SKM-1 treated with dmso at 0.1 percent for 144 hours (cell line): ENCODE measurements at regions not wholly inside any gene's neighbourhood (a gene's known extent, or its start where the extent isn't known, plus 50 kb on each side); places are given as distances from the start of the nearest gene placed in this dataset.
A peak's percentile ranks its signal among the peaks of the same experiment; 100 is the strongest.

Experiments
- DNase-seq: peaks from one replicate; lab custom pipeline; 2025; ENCODE audit not compliant: unreplicated experiment; lab: John Stamatoyannopoulos, UW

DNA sequence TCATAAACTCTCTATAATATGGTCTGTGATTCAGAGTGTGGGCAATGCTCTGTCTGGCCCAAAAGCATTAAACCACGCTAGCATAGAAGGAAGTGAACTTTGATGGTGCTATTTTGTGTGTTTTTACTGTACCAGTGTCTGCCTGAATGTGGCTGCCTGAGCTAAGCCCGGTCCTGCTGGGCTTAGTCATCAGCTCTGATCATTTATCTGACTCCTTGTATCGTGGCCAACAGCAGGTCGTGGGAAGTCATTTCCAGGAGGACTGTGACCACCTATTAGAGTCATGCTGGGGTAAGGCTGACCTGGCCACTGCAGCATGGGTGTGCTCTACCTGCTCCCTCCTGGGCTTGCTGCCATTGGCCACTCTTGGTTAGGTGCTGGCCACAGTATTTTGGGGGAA, 239.1 kb upstream of the CEP162 start:
- DNase-seq, result no peak

DNA sequence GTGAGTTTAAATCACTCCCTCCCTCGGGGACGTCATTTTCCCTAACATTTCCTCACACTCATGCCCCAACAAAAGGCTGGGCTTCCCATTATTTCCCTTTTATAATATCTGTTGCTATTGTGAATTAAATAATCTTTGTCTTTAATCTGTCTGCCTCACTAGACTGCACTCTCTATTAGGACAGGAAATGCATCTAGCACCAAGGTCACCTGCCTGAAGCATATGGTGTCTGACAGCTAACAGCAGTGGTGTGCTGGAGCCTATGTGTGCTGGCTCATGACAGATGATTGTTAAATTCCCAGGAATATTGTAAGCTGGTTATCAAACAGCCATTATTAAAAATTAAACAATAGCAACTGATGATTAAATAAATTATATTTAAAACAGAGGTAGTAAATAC, 237.0 kb upstream of the CEP162 start:
- DNase-seq, result no peak

DNA sequence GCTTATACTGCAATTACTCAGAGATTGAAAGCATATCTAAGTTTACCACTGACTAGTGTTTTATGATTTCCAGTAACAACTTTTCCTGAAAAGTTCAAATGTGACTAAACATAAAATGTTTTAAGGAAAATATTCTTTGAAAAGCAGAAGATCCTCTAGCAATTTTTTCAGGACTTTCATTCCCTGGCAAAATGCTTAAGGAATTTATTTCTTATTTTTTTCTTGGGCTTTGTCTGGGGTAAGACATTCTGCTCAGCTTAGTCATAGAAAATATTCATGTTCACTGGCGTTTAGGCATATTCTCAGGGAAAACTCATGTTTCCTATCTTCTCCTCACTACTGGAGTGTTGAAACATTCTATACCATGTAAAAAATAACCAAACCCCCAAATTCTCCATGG, 235.3 kb upstream of the CEP162 start:
- no peak for DNase-seq

DNA sequence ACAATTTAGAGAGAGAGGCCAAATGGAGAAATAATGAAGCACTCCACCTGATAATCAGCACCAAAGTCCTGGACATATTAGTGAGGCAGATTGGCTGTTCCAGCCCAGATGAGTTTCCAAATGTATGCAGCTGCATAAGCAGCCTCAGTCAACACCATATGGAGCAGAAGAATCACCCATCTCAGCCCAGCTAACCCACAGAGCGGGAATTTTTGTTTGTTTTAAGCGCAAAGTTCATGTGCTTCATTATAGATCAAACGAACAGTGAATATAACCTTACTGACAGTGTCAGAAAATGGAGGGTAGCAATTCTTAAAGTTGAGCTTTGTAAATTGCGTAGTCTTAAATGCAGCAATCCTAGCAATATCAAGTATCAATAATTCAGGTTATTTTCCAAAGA, 234.0 kb upstream of the CEP162 start:
- no peak for DNase-seq

DNA sequence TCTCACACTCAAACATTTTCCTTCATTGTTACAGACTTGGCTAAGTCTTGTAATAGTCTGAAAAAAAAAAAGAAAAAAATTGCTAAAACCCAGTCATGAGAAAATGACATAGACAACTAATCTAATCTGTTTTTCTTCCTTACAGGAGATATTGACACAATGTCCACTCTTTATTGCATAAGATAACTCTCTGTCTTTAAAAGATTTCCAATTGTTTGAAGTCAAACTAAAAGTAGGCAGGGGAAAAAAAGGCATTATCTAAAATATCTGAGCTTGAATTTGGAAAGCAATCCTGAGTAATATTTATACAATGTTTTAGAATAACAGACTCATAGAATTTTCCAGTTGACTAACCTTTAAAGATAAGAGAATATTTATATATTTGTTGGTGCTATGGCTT, 233.0 kb upstream of the CEP162 start:
- no peak for DNase-seq

DNA sequence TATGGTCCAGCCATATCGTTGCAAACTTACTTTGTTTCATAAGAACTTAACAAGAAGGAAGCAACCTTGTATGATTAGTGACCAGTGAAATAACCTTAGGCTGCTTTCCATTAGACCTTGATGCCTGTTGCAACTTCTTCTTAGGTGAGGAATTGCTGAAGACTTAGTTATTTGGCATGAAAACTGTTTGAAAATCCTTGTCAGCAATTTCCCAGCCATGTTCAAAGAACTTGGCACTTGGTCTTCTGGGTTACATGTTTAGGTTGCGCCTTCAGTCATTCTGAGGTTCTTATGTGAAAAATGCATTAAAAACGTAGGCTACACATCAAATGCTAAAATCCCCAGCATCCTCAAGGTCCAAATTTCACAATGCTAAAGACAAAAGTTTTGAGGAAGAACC, 232.0 kb upstream of the CEP162 start:
- no peak for DNase-seq

DNA sequence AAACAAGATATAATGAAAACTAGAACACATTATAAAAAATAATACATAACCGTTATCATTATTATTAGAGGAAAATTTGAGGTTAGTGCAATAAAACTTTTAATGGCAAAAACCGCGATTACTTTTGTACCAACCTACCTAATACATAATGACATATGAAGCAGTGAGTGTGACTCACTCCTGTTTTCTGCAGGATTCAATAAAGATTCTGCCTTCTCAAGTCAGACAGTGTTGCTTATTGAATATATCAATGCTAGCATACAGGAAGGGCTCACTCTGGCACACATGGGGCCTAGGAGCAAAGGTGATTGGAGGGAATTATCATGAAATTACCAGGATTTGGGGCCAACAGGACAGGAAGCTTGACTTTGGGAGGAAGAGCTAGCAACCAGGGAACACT, 230.8 kb upstream of the CEP162 start:
- no peak for DNase-seq

DNA sequence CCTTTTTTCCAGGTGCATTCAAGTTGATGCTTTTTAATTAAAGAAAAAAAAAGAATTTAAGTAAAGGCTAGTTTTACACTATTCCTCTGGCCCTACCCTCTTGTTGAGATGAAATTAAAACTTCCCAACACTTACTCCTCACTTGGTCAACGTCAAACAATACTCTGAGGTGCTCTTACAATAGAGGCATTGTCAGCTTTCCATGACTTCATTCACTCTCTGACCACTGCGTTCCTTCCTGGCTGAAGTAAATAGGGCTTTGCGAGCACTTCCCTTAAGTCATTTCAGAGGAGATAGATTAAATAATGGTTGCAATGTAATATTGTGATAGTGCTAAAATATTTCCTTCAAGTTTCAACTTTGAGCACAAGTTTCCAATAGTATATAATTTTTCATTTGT, 229.8 kb upstream of the CEP162 start:
- no peak for DNase-seq

DNA sequence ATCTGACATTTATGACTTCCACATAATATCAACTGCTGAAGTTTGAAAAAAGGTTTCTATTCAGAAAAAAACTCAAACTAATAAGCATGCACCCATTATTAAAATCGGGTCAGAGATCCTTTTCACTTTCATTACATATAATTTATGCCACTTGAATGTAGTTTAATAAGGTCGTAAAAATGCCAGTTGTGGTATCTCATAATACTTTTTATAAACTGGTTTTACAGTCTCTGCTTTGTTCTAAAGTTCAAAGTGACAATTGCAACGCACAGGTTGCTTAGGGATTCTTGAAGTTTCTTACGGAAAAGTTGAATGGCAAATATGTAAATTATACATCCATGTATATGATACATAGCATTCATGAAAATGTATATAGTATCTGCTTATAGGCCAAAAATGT, 229.4 kb upstream of the CEP162 start:
- DNase-seq, result no peak

DNA sequence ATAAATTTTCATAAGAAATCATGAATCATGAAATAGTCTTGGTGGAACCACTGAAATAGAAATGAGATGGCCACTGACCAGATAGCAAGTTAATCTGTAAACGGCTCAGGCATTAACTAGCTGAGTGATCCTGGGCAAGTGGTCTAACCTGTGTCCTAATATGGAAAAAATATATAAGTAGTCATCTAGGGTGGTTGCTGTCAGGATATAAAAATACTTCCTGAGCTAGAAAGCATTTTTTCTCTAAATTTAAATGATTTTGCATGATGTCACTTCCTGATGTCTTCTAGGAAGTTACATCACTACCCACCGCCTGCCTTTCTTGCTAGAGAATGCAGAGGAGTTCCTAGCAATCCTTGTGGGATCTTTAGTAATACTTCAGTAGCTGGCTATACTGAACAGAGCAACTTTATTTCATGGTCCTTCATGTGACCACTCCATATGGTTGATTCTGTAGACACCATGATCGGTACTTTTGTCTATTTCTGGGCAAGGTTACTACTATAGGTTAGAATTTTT, 228.1 kb upstream of the CEP162 start:
- DNase-seq, result no peak

DNA sequence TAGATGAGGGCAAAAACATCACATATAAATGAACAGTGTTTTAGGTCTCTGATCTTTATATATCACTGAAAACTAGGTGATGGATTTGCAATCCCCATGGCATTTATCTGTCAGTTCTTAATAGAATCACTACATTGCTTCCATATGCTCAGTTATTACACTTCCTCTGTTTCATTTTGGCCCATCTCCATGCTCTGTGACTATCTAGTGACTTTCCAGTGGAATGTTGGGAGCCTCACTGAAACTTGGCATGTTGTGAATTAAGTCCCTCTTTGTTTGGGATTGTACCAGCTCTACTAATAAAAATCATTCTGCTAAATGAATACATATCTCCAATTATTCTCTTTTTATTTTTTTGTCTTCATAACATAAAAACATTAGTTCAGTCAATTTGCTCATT, 226.1 kb upstream of the CEP162 start:
- DNase-seq, result no peak

DNA sequence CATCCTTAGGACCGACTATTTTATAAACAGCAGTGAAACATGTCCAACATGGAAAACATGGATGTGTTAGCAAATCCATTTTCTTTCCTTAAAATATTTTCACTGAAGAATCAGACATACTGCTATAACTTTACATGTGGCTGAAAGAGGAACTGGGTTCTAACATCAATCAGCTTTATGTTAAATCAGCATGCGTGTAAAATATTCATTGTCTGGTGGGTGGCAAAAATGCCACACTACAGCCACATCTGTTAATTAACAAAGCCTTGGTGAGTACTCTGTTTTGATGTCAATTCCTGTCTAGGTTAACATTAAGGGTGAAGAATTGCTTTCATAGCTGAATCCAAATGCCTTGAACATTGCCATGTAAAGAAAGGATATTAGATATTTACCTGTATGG, 222.6 kb upstream of the CEP162 start:
- DNase-seq, result no peak

DNA sequence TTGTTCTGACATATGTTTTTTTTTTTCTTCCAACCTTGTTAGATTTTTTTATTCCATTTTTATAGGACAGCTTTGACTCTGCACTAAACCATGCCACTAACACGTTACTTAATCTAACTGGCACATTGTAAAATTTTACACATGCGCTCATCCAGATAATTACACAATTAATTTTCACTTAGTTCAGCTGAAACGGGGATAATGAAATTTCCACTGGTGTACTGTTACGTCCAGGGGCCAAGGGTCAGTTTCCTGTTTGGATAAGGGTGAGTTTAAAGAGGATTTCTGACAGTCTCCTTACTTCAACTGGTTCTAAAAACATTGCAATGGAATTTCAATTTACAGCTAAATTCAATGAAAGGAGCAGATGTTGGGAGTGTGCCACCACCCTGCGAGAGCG, 221.8 kb upstream of the CEP162 start:
- no peak for DNase-seq

DNA sequence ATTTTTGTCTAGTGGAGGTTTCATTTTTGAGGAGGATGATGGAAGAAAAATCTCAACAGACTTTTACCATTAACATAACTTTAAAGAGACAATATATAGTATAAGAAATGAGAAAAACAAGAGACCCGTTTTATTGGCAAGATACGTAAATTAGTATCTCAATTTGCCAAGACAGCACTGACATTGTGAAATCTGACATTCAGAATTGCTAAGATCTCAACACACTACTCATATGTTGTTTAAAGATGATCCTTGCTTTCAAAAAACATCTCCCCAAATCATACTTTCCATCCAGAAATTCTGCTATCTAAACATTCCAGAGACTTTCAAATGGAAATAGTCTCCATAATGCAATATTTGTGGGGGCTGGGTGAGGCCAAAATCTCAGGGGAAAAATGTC, 220.9 kb upstream of the CEP162 start:
- DNase-seq, result no peak

DNA sequence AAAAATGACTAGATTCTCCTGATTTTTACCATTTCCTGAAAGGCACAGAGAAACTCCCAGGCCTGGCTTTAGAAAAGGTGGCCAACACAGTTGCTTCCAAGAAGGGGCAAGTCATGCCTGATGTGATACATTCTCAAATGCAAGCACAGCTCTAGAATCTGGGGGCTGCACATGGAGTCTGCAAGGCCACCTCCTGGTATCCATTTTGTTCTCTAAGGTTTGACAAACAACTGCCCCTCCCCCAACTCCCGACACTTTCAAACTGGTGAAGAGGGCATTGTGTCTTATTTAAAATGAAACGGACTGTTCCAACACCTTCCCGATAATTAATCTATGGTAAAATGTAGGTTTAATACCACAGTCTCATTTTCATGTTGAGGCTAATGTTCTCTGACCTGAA, 220.2 kb upstream of the CEP162 start:
- no peak for DNase-seq

DNA sequence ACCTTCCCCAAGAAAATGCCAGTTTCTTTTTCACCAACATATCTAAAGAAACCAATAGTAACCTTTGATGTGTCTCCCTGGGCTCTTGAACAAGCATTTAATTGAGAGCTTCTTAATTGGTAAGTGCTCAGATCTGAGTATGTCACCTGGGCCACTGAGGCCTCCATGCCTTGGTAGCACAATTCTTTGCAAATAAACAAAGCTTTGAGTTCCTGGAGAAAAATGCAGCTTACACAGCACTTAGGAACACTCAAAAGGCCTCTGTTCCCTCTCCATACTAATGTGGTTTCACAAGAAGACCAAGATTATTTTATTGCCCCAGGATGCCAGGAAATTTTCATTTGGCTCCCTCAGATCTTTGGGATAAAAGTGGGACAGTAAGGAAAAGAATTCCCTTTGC, 217.6 kb upstream of the CEP162 start:
- no peak for DNase-seq

DNA sequence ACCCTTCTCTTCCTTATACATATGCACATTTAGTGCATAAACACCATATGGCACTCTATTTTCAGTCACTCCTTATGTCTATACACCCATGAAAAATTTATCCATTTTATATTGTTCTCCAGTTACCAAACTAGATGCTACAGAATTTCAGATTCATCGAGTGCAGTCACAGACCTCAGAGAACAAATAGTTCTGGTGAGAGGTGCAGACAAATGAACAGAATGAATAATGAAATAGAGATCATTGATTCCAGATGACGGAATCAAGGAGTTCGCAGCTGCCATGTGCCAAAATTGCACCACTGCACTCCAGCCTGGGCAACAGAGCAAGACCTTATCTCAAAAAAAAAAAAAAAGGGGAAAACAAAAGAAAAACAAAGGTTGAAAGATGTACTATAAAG, 214.8 kb upstream of the CEP162 start:
- DNase-seq, result no peak

DNA sequence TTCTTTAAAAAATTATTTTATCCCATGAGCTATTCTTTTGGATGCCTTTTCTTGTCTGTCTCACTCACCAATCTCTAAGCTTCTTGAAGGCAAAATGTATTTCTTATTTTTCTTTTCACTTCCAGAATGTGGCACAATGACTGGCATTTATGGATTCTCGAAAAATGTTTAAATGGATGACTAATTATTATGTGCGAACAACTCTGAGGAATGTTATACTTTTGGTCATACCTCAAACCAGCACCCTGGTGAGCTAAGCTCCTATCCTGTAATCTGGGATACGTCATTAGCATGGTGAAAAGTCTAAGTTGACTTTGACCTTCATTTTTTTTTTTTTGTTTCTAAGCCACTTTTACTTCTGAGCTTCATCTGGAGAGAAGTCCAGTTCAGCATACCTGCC, 214.0 kb upstream of the CEP162 start:
- no peak for DNase-seq

DNA sequence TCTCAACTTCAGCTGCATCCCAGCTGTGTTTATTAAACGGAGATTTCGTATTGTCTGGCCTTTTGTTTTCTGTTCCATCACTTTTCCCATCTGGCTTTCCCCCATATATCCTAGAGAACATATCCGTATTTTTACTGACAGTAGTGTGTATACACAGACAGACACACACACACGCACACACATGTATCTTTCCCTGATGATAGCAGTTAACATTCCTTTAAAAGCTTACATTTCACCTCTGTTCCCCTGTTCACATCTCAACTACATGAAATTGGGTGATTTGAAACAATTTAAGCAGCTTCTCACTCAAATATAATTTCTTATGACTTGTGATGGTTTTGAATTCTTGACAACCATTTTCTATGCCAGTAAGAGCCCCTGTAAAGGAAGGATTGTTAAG, 207.1 kb upstream of the CEP162 start:
- DNase-seq, result no peak

DNA sequence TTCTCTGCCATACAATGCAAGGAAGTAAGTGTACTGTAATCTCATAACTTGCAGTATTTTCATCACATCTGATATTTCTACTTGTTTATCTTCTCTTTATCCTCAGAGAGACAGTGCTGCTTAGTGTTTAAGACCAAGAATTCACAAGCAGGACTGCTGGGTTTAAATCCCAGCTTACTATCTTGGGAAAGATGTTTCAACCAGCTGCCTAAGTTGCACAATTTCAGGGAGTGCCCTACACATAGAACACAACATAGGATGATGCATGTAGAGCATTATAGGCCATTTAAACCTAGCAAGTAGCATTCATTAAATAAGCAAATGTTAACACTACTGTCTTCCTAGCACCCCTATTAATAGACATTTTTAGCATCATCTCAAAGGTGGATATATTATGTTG, 205.2 kb upstream of the CEP162 start:
- no peak for DNase-seq

DNA sequence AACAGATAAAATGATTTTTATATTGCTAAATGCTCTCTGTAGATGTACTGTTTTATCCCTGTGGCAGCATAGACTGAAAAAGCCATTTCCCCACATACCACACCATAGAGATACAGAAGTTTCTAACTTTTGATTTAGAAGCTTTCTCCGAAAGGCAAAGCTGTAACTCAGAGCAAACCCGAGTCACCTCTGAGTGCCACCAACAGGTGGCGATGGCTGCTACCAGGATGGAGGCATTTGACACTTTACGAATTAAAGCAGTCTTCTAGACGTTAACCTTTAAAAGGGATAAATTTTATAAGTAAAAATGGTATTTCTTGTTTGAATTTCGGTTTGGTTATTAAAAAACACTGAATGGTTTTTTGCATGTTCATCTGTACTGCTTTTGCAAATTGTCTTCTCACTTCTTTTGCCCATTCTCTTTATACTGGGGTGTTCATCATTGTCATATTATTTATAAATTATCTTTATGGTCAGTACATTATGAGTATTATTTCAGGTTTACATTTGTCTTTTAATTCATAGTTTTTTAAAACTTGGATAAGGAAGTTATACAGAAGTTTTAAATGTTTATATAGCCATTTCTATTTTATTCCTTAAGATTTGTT, 201.0 kb upstream of the CEP162 start:
- DNase-seq, result peak; percentile 23

DNA sequence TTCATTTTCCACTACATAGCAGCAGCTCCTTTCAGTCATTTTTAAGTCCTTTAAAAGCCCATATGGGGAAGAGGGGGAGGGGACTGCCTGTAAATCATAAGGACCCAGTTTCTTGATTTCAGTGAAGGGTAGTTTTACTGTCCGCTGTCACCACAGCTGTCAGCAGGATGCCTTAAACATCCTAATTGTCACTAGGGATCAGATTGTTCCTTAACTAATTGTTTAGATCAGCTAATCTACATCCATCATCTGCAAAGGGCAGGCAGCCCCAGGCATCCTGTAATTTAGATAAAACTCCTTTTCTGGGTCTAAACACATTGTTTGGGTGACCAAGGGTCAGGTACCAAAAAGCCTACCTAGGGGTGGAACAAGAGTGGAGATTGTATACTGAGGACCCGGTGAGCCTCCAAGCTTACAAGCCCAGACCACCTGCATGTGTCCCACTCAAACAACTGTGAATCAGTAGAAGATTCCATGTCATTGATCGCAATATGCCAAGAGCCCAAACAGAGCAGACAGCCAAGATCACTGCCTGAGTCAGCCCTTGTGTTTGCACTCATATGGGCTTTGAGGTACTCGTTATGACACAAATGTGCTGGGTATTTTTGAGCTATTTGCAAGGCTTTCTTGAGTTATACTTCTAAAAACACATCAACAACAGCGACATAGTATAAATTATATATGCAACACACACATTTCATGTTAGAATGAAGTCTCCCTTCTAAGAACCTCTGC, 198.7 kb upstream of the CEP162 start:
- no peak for DNase-seq

DNA sequence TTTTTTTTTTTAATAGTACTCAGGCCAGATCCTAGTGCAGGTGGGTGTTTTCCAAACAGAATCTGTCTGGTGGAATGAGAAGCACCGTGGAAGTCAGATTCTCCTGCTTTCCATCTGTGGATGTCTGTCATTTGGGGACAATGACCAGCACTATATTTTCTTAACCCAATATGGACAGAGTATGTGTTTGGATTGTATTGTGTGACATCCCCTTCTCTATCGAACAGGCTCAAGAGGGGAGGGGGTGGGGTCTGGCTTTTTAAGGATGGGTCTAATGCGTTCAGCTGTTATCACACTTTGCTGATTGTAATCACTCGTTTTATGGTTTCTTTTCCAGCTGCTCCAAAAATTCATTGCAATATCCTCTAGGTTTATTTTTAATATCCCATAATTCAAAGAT, 197.5 kb upstream of the CEP162 start:
- DNase-seq, result no peak
